NCI-H1417 (cell line): ENCODE measurements at regions not wholly inside any gene's neighbourhood (a gene's known extent, or its start where the extent isn't known, plus 50 kb on each side); places are given as distances from the start of the nearest gene placed in this dataset.
"Not testable (repeated sequence)": the region's sequence is repeated elsewhere in the genome, so short reads cannot be mapped to it uniquely, and the experiment has no call there.

Source experiments
- DNase-seq, 3 experiments: peaks; one replicate each; lab custom pipeline; 2025; lab: John Stamatoyannopoulos, UW

- DNase-seq: no peak
Measured at GRCh38 chr6:112984899-112985298, 637.8 kb downstream of the RFPL4B start.

DNA sequence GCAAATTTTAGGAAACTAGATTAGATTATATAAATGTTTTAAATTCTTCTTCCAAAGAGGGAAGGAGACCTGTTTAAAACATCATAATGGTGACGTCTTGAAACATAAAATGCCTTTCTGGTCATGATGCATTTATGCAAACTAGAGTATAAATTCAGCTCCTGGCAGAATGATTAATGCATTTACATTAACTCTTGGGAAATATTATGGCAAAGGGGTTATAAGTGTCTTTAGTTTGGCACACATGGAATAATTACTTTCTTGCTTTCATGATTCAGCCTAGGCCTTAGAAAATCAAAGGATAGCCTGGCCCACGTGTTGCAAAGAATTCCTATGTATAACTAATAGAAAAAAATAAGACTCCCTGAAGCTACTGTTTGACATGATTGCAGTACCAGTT, 639.2 kb downstream of the RFPL4B start:
- DNase-seq: no peak

- no peak for DNase-seq
Measured at GRCh38 chr6:112988748-112989147, 641.6 kb downstream of the RFPL4B start.

DNA sequence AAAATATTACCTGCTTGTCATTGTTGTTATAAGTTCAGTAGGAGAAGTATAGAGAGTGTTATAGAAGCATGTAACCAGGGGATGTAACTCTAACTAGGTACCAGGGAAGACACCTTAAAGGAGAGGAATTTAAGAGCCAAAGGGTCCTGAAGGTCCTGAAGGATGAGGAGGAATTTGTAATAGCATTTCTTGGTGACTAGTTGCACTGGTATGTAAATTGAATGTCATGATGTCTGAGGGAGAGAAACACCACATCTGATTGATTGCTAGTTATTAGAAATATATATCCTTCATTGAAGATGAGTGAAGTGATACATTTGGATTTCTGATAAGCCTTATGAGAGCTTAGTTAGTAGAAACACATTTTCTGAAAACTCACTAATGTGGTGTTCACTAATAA, 643.8 kb downstream of the RFPL4B start:
- no peak for DNase-seq

DNA sequence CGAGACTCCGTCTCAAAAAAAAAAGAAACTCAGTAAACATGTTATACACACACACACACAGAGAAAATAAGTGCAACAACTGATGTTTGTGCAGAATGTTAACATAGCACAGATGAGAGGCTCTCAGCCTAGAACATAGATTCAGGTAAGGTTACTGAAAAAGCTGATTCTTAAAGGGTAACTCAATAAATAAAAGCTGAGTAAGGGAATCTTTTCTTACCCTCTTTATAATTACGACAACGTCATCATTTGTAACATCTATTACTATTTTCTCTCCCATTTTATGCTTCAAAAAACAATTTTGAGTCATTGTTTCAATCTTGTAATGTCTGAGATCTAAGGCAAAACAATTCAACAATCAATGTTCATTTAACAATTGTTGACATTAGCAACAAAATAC, 644.8 kb downstream of the RFPL4B start:
- DNase-seq: no peak

- DNase-seq: no peak
Measured at GRCh38 chr6:112997421-112998085, 650.4 kb downstream of the RFPL4B start.

DNA sequence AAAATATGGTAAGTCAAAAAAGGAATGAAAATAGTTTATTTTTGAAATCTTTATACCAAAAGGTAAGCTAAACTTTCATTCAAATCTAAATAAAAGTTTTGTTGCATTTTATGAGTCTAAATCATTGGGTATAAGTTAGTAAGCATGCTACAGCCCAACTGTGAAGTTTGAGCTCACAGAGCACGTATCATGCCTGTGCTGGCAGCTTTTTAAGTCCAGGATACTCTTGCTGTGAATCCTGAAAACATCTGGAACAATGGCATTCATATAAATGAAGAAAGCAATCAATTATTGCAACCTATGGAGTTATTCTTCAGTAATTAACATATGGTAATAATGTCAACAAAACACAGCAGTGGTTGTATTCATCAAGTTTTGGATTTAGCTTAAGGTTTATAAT, 656.9 kb downstream of the RFPL4B start:
- DNase-seq: no peak

DNA sequence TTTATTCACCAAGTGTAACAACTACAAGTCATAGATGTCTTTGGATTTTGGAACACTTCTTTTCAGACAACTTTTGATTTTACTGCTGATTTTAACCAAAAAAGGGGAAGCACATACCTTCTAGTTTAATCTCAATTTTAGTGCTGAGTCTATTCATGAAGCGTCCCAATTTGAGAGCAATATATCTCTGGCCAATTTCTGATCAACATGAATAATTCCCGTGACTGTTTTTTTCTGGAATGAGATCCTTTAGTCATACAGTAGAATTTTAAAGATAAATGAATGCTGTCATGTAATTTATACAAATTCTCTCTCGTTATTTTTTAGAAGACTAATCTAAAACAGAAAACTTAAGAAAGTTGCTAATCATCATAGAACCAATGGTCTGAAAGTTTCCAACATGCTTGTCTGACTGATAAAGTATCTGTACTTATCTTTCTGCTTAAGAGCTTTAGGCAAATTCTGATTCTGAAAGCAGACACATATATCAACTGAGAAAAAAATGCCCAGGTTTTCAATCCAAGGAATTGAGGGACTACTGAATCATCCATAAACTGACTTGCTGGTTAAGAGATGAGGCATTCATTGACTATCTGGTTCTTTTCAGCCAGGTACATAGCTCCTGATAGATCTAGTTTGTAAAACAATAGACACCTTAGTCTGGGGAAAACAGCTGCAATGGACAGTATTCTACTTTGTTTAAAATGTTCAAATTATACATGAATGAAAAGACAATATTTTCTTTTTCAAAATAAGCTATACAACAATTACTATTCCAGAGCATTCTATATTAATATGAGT, 657.5 kb downstream of the RFPL4B start:
- no peak for DNase-seq

- no peak for DNase-seq
Measured at GRCh38 chr6:113006494-113006893, 659.4 kb downstream of the RFPL4B start.

DNA sequence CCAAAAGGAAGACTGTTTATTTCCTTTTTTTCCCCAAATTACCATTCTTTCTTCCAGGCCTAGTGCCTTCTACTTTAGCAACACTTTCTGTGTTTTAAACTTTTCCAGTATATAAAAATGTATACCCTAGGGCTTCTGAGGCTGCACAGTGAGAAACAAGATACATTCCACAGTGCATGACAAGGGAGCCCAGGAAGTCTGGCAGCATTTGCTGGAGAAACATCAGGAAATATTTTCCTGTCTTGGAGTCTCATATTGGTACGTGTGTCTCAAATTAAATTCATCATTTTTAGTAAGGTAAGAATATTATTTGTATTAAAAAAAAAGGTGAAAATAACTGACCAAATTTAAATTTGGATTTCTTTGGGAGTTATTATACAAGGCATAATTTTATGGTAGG, 662.6 kb downstream of the RFPL4B start:
- no peak for DNase-seq

DNA sequence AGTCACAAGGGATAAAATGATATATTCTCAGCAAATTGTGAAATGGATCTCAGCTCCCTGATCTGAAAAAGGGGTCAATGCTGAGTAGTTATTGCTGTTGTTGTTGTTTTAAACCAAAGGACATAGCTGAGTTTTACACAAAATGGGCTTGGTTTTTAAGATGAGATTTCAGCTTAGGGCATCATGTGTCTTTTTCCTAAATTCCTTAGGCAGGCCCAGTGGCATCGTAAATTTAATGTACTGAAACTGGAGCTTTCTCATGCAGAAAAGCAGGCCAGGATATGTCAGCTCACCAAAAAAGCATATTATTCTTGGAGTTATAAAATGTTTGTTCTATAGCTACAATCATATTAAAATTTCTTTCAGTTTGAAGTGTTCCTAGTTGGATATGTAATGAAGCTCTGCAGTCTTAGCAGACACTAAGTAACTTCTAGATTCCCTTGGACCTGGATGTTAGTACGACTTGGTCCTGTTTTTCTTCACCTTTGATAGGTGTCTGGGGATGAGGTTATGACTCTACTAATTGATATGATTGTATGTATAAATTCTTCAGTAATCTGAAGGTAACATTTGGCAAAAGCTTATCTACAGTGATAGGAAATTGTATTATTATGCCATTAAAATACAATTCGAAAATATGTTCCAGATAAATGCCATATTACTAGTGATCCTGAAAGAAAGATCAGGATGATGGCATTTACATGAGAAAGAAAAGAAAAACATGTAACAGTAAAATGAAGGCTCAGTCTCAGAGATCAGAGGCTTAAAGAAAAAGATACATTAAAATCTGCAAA, 663.3 kb downstream of the RFPL4B start:
- no peak for DNase-seq

GRCh38 chr6:113011389-113011788, 664.3 kb downstream of the RFPL4B start:
- no peak for DNase-seq

GRCh38 chr6:113011801-113012200, 664.7 kb downstream of the RFPL4B start:
- no peak for DNase-seq

DNA sequence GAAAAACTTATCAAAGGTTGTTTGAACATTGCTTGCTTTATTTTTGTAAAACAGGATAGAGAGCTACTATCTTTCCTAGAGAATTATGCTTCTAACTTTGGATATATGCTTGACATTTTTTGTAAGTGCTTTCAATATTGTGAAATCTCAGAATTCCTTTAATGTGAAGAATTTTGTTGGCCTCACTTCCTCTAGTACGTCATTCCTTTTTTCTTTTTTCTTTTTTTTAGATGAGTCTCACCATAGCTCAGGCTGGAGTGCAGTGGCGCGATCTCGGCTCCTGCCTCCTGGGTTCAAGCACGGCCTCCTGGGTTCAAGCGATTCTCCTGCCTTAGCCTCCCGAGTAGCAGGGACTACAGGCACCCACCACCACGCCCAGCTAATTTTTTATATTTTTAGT, 668.1 kb downstream of the RFPL4B start:
- no peak for DNase-seq

- DNase-seq: no peak
Measured at GRCh38 chr6:113017353-113017752, 670.2 kb downstream of the RFPL4B start.

DNA sequence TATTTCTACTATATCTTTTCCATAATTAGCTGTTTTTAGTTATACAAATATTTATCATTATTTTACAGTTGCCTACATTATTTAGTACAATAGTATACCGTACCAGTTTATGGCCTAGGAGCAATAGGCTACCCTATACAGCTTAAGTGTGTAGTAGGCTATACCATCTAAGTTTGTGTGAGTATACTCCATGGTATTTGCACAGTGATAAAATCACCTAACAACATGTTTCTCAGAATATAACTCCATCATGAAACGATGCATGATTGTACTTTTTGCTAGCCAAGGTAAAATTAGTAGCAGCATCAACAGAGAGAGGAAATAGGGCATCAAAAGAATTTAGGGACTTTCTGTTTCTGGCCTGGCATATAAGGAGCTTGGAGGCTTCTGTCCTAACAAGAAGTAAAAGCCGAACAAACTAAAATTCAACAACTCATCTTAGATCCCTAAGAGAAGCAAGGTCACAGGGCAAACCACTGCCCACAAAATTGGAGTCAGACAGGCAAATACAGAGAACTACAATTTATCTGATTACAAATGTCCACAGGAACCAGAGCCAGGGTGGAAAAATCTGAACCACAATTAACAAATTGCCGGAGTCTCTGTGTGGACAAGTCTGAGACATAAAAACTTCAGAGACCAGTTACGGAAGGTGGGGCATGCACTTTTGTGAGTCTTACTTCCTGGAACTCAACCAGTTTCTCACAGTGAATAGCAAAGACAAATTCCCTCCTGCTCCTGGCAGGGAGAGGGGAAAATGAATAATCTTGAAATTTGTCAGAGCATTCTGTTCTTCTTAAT, 671.4 kb downstream of the RFPL4B start:
- DNase-seq: no peak

DNA sequence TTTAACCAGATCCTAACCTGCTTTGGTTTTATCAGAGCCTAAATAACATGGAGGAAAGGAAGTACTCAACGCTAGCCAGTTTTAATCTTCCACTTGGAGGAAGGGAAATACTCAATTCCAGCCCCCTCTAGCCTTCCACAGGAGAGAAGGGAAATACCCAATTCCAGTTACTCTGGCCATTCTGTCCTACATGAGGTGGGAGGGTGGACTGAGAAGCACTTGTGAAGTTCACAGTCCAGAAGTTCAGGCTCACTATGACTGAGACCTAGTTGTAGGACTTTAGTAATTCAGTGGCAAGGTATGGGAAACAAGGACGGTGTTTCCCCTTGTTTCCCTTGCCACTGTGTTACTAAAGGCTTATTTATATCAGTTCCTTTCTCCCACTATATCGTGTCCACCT, 672.0 kb downstream of the RFPL4B start:
- DNase-seq: no peak

DNA sequence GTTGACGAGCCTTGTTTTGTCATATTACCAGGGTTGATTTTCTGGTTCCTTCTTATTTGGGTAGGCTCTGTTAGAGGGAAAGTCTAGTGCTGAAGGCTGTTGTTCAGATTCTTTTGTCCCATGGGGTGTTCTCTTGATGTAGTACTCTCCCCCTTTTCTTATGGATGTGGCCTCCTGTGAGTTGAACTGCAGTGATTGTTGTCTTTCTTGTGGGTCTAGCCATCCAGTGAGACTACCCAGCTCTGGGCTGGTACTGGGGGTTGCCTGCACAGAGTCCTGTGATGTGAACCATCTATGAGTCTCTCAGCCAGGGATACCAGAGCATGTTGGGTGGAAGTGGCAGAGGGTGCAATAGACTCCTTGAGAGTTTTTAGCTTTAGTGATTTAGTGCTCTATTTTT, 680.6 kb downstream of the RFPL4B start:
- DNase-seq: no peak

DNA sequence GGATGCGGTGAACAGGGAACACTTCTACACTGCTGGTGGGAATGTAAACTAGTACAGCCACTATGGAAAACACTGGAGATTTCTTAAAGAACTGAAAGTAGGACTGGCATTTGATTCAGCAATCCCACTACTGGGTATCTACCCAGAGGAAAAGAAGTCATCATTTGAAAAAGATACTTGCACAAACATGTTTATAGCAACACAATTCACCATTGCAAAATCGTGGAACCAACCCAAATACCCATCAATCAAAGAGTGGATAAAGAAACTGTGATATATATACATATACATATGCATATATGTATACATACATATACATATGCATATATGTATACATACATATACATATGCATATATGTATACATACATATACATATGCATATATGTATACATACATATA, 682.0 kb downstream of the RFPL4B start:
- not testable (repeated sequence) for DNase-seq

DNA sequence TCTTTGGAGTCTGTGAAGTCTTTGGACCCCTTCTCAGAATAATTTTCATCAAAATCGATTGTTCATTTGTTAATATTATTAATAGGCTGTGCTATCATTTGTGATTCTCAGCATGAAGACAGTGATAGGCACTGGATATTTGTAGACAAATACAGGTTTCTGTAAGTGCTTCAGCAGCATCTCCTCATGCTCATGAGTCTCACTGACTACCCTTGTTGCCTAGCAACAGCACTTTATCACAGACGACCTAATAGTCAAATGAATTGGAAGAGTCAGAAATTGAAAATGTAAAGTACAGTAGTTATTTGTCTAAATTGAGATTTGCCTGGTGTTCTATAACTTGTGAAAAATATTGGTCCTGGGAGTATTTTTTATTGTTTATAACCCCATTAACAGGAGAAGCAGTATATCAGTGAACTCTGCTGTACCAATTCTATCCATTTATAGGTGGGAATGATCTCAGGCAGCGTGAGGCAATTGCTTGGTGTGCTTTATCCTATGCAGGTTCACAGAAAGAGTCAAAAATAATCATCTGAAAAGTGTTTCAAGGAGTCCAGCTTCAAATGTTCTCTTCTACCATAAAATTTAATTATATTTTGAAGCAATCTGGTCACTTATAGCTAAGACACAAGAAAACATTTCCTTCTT, 684.6 kb downstream of the RFPL4B start:
- peak in 2 of 3 experiments; percentile 46 to 77 for DNase-seq

DNA sequence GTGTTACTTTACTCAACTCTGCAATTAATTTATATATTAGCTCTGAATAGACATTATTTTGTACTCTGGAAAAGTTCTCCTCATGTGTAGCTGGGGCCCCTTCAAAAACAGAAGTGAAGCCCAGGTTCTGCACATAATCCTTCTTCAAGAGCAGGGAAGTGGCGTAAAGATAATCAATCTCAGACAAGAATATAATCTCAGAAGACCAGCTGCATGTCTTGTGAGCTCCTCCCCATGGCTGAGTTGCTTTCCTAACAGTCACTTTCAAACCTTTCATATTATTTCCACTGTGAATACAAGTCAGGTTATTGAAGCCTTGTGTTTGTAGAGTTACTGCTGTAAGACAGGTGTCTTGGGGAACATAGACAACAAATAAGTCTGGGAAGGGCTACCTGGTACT, 691.9 kb downstream of the RFPL4B start:
- no peak for DNase-seq

GRCh38 chr6:113047148-113047547, 700.0 kb downstream of the RFPL4B start:
- DNase-seq: peak in 1 of 3 experiments; percentile 38
